ENCODE measurements at regions not wholly inside any gene's neighbourhood (a gene's known extent, or its start where the extent isn't known, plus 50 kb on each side); places are given as distances from the start of the nearest gene placed in this dataset.

- 97% methylated on average over 2 of the region's 2 CpGs for WGBS
- Histone ChIP-seq H3K4me1 (ENCODE audit: control insufficient read depth, insufficient read depth, low read depth, low read length) (no peaks in the 10 kb centered on the region), H3K14ac (ENCODE audit: low read length in 2 of 2) (no peak overlapping the region), H2BK5ac (ENCODE audit: low read depth, low read length, poor library complexity, severe bottlenecking) (no peak overlapping the region), H3K9me3 (ENCODE audit: control insufficient read depth, low read length) (no peaks in the 10 kb centered on the region), H2BK120ac (ENCODE audit: low read depth, low read length) (no peak overlapping the region), H2AFZ (ENCODE audit: low read depth, low read length) (no peak overlapping the region), H3K4me3 (ENCODE audit: insufficient read depth in 1 of 2, low read depth in 1 of 2, low read length in 2 of 2) (no peak overlapping the region), H3K79me1 (replicated peaks; ENCODE audit: low read length, poor library complexity, severe bottlenecking) (no peaks in the 10 kb centered on the region), H3K23ac (ENCODE audit: low read length in 2 of 2) (no peak overlapping the region), H3K4me2 (ENCODE audit: low read length, poor library complexity, severe bottlenecking) (no peak overlapping the region), H2AK5ac (ENCODE audit: low read length, severe bottlenecking) (no peak overlapping the region), H4K8ac (ENCODE audit: low read length) (no peak overlapping the region), H3K9ac (ENCODE audit: low read length) (no peak overlapping the region), H4K91ac (ENCODE audit: low read length) (no peak overlapping the region), H3K27me3 (ENCODE audit: control insufficient read depth in 1 of 2, insufficient read depth in 1 of 2, low read length in 2 of 2) (no peaks in the 10 kb centered on the region), H2BK12ac (ENCODE audit: low read length in 2 of 2) (no peak overlapping the region), H2BK15ac (ENCODE audit: low read depth, poor library complexity, severe bottlenecking) (no peak overlapping the region), H3K36me3 (ENCODE audit: control insufficient read depth in 1 of 2, insufficient read depth in 2 of 2, low read depth in 1 of 2, low read length in 2 of 2) (no peaks in the 10 kb centered on the region), H3K18ac (ENCODE audit: low read depth in 1 of 2, low read length in 2 of 2) (no peak overlapping the region), H3K4ac (ENCODE audit: low read depth in 1 of 2, low read length in 2 of 2) (no peak overlapping the region), H3K27ac (ENCODE audit: low read length, poor library complexity, severe bottlenecking) (no peak overlapping the region)
- DNase-seq, result no peak
Observed at GRCh38 chr6:141470810-141471209, 661.9 kb upstream of the GJE1 start.

- Histone ChIP-seq H3K4me3 (ENCODE audit: insufficient read depth in 1 of 2, low read depth in 1 of 2, low read length in 2 of 2) (no peak overlapping the region), H2BK120ac (ENCODE audit: low read depth, low read length) (no peak overlapping the region), H4K91ac (ENCODE audit: low read length) (no peak overlapping the region), H2BK12ac (ENCODE audit: low read length in 2 of 2) (no peak overlapping the region), H3K23ac (ENCODE audit: low read length in 2 of 2) (no peak overlapping the region), H3K18ac (ENCODE audit: low read depth in 1 of 2, low read length in 2 of 2) (no peak overlapping the region), H2BK15ac (ENCODE audit: low read depth, poor library complexity, severe bottlenecking) (no peak overlapping the region), H3K9me3 (ENCODE audit: control insufficient read depth, low read length) (no peaks in the 10 kb centered on the region), H3K14ac (ENCODE audit: low read length in 2 of 2) (no peak overlapping the region), H2AFZ (ENCODE audit: low read depth, low read length) (no peak overlapping the region), H2AK5ac (ENCODE audit: low read length, severe bottlenecking) (no peak overlapping the region), H3K27me3 (ENCODE audit: control insufficient read depth in 1 of 2, insufficient read depth in 1 of 2, low read length in 2 of 2) (no peaks in the 10 kb centered on the region), H3K79me1 (replicated peaks; ENCODE audit: low read length, poor library complexity, severe bottlenecking) (no peaks in the 10 kb centered on the region), H4K8ac (ENCODE audit: low read length) (no peak overlapping the region), H3K4ac (ENCODE audit: low read depth in 1 of 2, low read length in 2 of 2) (no peak overlapping the region), H2BK5ac (ENCODE audit: low read depth, low read length, poor library complexity, severe bottlenecking) (no peak overlapping the region), H3K9ac (ENCODE audit: low read length) (no peak overlapping the region), H3K4me2 (ENCODE audit: low read length, poor library complexity, severe bottlenecking) (no peak overlapping the region), H3K27ac (ENCODE audit: low read length, poor library complexity, severe bottlenecking) (no peak overlapping the region), H3K36me3 (ENCODE audit: control insufficient read depth in 1 of 2, insufficient read depth in 2 of 2, low read depth in 1 of 2, low read length in 2 of 2) (no peaks in the 10 kb centered on the region), H3K4me1 (ENCODE audit: control insufficient read depth, insufficient read depth, low read depth, low read length) (no peaks in the 10 kb centered on the region)
- peak; percentile 18 for DNase-seq
Observed at GRCh38 chr6:141467881-141468280, 664.8 kb upstream of the GJE1 start.

DNA sequence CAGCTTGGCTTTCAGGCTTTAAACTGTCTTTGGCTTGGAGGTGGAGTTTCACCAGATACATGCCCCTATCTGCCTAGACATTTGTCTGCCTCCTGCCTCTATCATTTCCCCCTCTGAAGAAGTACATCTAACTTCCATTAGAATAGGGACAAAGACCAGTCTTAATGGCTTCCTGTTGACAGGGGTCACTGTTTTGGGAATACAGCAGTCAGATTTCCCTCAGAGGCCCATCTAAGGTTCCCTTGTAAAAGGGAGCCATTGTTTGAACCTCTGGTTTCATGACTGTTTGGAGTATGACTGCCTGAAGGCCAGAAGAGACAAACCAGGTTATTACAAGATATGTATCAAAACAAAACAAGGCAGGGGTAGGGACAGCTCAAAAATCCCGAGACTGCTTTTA is 665.7 kb upstream of the GJE1 start:
- H3K27ac ChIP-seq (ENCODE audit: low read length, poor library complexity, severe bottlenecking), result no peak overlapping the region
- H3K18ac ChIP-seq (ENCODE audit: low read depth in 1 of 2, low read length in 2 of 2), result no peak overlapping the region
- H3K9ac ChIP-seq (ENCODE audit: low read length), result no peak overlapping the region
- H3K4ac ChIP-seq (ENCODE audit: low read depth in 1 of 2, low read length in 2 of 2), result no peak overlapping the region
- no peak overlapping the region for H2BK12ac ChIP-seq (ENCODE audit: low read length in 2 of 2)
- H3K79me1 ChIP-seq (replicated peaks; ENCODE audit: low read length, poor library complexity, severe bottlenecking), result no peaks in the 10 kb centered on the region
- H2BK5ac ChIP-seq (ENCODE audit: low read depth, low read length, poor library complexity, severe bottlenecking), result peak overlapping the region; percentile 40
- no peak overlapping the region for H2BK15ac ChIP-seq (ENCODE audit: low read depth, poor library complexity, severe bottlenecking)
- H4K8ac ChIP-seq (ENCODE audit: low read length), result no peak overlapping the region
- no peaks in the 10 kb centered on the region for H3K36me3 ChIP-seq (ENCODE audit: control insufficient read depth in 1 of 2, insufficient read depth in 2 of 2, low read depth in 1 of 2, low read length in 2 of 2)
- H3K4me2 ChIP-seq (ENCODE audit: low read length, poor library complexity, severe bottlenecking), result no peak overlapping the region
- no peaks in the 10 kb centered on the region for H3K27me3 ChIP-seq (ENCODE audit: control insufficient read depth in 1 of 2, insufficient read depth in 1 of 2, low read length in 2 of 2)
- DNase-seq, result no peak
- no peak overlapping the region for H4K91ac ChIP-seq (ENCODE audit: low read length)
- no peaks in the 10 kb centered on the region for H3K4me1 ChIP-seq (ENCODE audit: control insufficient read depth, insufficient read depth, low read depth, low read length)
- H3K14ac ChIP-seq (ENCODE audit: low read length in 2 of 2), result no peak overlapping the region
- no peak overlapping the region for H2AK5ac ChIP-seq (ENCODE audit: low read length, severe bottlenecking)
- WGBS, result 92% methylated on average over 1 of the region's 1 CpG
- no peaks in the 10 kb centered on the region for H3K9me3 ChIP-seq (ENCODE audit: control insufficient read depth, low read length)
- no peak overlapping the region for H2AFZ ChIP-seq (ENCODE audit: low read depth, low read length)
- H3K23ac ChIP-seq (ENCODE audit: low read length in 2 of 2), result no peak overlapping the region
- no peak overlapping the region for H2BK120ac ChIP-seq (ENCODE audit: low read depth, low read length)
- H3K4me3 ChIP-seq (ENCODE audit: insufficient read depth in 1 of 2, low read depth in 1 of 2, low read length in 2 of 2), result no peak overlapping the region

- H4K91ac ChIP-seq (ENCODE audit: low read length), result no peak overlapping the region
- H3K4ac ChIP-seq (ENCODE audit: low read depth in 1 of 2, low read length in 2 of 2), result no peak overlapping the region
- no peak overlapping the region for H2AFZ ChIP-seq (ENCODE audit: low read depth, low read length)
- H3K27me3 ChIP-seq (ENCODE audit: control insufficient read depth in 1 of 2, insufficient read depth in 1 of 2, low read length in 2 of 2), result no peaks in the 10 kb centered on the region
- no peak overlapping the region for H3K27ac ChIP-seq (ENCODE audit: low read length, poor library complexity, severe bottlenecking)
- H4K8ac ChIP-seq (ENCODE audit: low read length), result no peak overlapping the region
- H2BK12ac ChIP-seq (ENCODE audit: low read length in 2 of 2), result no peak overlapping the region
- no peak overlapping the region for H3K14ac ChIP-seq (ENCODE audit: low read length in 2 of 2)
- H3K4me3 ChIP-seq (ENCODE audit: insufficient read depth in 1 of 2, low read depth in 1 of 2, low read length in 2 of 2), result no peak overlapping the region
- peak overlapping the region; percentile 85 for H2AK5ac ChIP-seq (ENCODE audit: low read length, severe bottlenecking)
- no CpG with 5 or more reads among the region's 2 CpGs for WGBS
- H3K79me1 ChIP-seq (replicated peaks; ENCODE audit: low read length, poor library complexity, severe bottlenecking), result no peaks in the 10 kb centered on the region
- H2BK5ac ChIP-seq (ENCODE audit: low read depth, low read length, poor library complexity, severe bottlenecking), result no peak overlapping the region
- no peak overlapping the region for H3K23ac ChIP-seq (ENCODE audit: low read length in 2 of 2)
- no peaks in the 10 kb centered on the region for H3K9me3 ChIP-seq (ENCODE audit: control insufficient read depth, low read length)
- no peak overlapping the region for H3K4me2 ChIP-seq (ENCODE audit: low read length, poor library complexity, severe bottlenecking)
- H3K4me1 ChIP-seq (ENCODE audit: control insufficient read depth, insufficient read depth, low read depth, low read length), result no peaks in the 10 kb centered on the region
- no peaks in the 10 kb centered on the region for H3K36me3 ChIP-seq (ENCODE audit: control insufficient read depth in 1 of 2, insufficient read depth in 2 of 2, low read depth in 1 of 2, low read length in 2 of 2)
- no peak overlapping the region for H3K18ac ChIP-seq (ENCODE audit: low read depth in 1 of 2, low read length in 2 of 2)
- H2BK15ac ChIP-seq (ENCODE audit: low read depth, poor library complexity, severe bottlenecking), result no peak overlapping the region
- no peak overlapping the region for H2BK120ac ChIP-seq (ENCODE audit: low read depth, low read length)
- peak overlapping the region; percentile 95 for H3K9ac ChIP-seq (ENCODE audit: low read length)
- DNase-seq, result no peak
Observed at GRCh38 chr6:141464896-141465295, 667.8 kb upstream of the GJE1 start.
